ENCODE measurements at regions not wholly inside any gene's neighbourhood (a gene's known extent, or its start where the extent isn't known, plus 50 kb on each side); places are given as distances from the start of the nearest gene placed in this dataset.

DNA sequence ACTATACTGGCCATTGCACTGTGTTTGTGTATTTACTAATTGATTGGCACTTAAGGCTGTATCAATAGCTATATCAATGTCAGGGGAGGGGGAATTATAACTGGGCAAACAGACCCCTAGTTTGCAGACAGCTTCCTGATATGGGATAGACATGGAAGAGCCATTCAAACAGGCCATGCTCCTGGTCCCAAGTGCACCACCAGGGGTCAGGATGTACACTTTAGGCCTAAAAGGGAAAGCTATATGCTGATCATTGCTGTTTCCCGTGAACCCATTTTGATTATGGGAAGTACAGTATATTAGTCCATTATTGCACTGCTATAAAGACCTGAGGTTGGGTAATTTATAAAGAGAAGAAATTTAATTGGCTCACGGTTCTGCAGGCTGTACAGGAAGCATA lies 124.9 kb upstream of the BACE2 start:
- Mint-ChIP-seq H3K27me3 (ENCODE audit: low read depth) (peaks cover 1% of the 10 kb centered on the region), H3K4me1 (peaks cover 10 to 11% of the 10 kb centered on the region in 2 experiments), H3K27ac (no peak overlapping the region), H3K4me3 (no peak overlapping the region), H3K36me3 (ENCODE audit: insufficient read depth in 1 of 3, low read depth in 3 of 3) (no peaks in the 10 kb centered on the region), H3K9me3 (no peaks in the 10 kb centered on the region)
- no CpG with 5 or more reads among the region's 2 CpGs for WGBS (ENCODE audit: extremely low coverage, insufficient read length, low lambda C conversion rate)
- Histone ChIP-seq H3K27ac (ENCODE audit: insufficient read length, low read depth, low read length) (no peak overlapping the region), H2BK12ac (ENCODE audit: insufficient read length, low read depth, low read length) (no peak overlapping the region), H3K14ac (ENCODE audit: insufficient read depth, low read length) (no peak overlapping the region), H4K20me1 (ENCODE audit: control insufficient read depth, insufficient read depth, insufficient read length) (no peaks in the 10 kb centered on the region), H3K9ac (ENCODE audit: extremely low read depth, insufficient read length, low read length) (no peak overlapping the region), H2BK5ac (ENCODE audit: insufficient read length, low read length) (no peak overlapping the region), H3K4me2 (ENCODE audit: insufficient read depth, insufficient read length, low read length) (no peak overlapping the region), H3K27me3 (ENCODE audit: insufficient read depth, low read length) (no peaks in the 10 kb centered on the region), H2BK15ac (ENCODE audit: low read depth, low read length) (no peak overlapping the region), H3K18ac (ENCODE audit: insufficient read length, low read depth, low read length) (no peak overlapping the region), H3T11ph (ENCODE audit: low read length) (no peak overlapping the region), H3K4ac (ENCODE audit: low read depth, low read length) (no peak overlapping the region), H3K9me3 (ENCODE audit: control insufficient read depth, low read depth, low read length) (no peaks in the 10 kb centered on the region), H2BK20ac (ENCODE audit: low read depth, low read length, poor library complexity, severe bottlenecking) (no peak overlapping the region), H3K79me2 (ENCODE audit: insufficient read depth, low read length) (no peaks in the 10 kb centered on the region), H2AK5ac (ENCODE audit: insufficient read length, low read length) (no peak overlapping the region), H3K4me1 (ENCODE audit: insufficient read depth, low read length) (no peaks in the 10 kb centered on the region), H4K5ac (ENCODE audit: insufficient read length, low read depth, low read length) (no peak overlapping the region), H4K8ac (replicated peaks; ENCODE audit: insufficient read length, low read depth, low read length) (no peak overlapping the region), H3K23ac (ENCODE audit: insufficient read length, low read depth, low read length) (no peak overlapping the region), H3K79me1 (ENCODE audit: insufficient read depth, low read depth, low read length, poor library complexity, severe bottlenecking) (no peaks in the 10 kb centered on the region), H2BK120ac (ENCODE audit: low read depth, low read length, poor library complexity, severe bottlenecking) (no peak overlapping the region), H4K91ac (ENCODE audit: insufficient read length, low read depth, low read length) (no peak overlapping the region), H2AFZ (ENCODE audit: low read length) (no peak overlapping the region), H3K23me2 (ENCODE audit: insufficient read length, low read depth, low read length, poor library complexity, severe bottlenecking) (no peaks in the 10 kb centered on the region), H3K56ac (ENCODE audit: insufficient read length, low read depth, low read length) (no peak overlapping the region)
- DNase-seq: no peak
- peak; percentile 62 for TF ChIP-seq CTCF (conservative IDR thresholded peaks at IDR 0.05)

All from H9 (cell line).